ENCODE measurements at regions not wholly inside any gene's neighbourhood (a gene's known extent, or its start where the extent isn't known, plus 50 kb on each side); places are given as distances from the start of the nearest gene placed in this dataset.

GRCh38 chr2:5316001-5316490 lies 376.1 kb upstream of the SOX11 start:
- H3K27ac ChIP-seq (replicated peaks), result no peak overlapping the region
- no peak for TF ChIP-seq CTCF (IDR thresholded peaks at IDR 0.05; ENCODE audit: borderline replicate concordance)

DNA sequence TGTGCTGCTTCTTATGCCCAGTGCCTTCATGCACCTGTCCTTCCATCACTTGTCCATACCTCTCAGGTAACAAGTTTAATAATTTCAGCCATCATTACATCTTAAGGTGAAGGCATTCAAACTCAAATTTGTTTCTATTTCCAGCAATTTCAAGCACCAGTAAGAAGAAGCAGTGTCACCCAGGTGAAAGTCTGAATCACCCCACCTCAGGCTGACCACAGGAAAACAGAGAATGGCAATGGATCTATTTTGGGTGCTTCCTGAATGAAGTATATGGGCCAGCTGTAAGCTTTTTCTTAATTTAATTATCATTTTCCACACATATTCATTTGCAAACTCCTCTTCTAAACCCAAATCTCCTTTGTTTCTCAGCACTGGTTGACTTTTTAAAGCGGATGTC lies 372.7 kb upstream of the SOX11 start:
- no peak for TF ChIP-seq CTCF (IDR thresholded peaks at IDR 0.05; ENCODE audit: borderline replicate concordance)
- peaks cover 25% of the 10 kb centered on the region for H3K27me3 ChIP-seq (ENCODE audit: low read depth)
- DNase-seq, result no peak
- H3K4me1 ChIP-seq, result no peaks in the 10 kb centered on the region
- no peaks in the 10 kb centered on the region for H3K36me3 ChIP-seq
- H3K27ac ChIP-seq (replicated peaks), result no peak overlapping the region
- intact Hi-C loops (cut with micrococcal nuclease), result no loop called here
- no peaks in the 10 kb centered on the region for H3K9me3 ChIP-seq (replicated peaks)
- no peak overlapping the region for H3K4me3 ChIP-seq

More at GRCh38 chr2:5316001-5316490, 376.1 kb upstream of the SOX11 start:
- Histone ChIP-seq H3K27me3 (ENCODE audit: low read depth) (peaks cover 31% of the 10 kb centered on the region), H3K9me3 (replicated peaks) (no peaks in the 10 kb centered on the region), H3K36me3 (no peaks in the 10 kb centered on the region), H3K4me1 (no peaks in the 10 kb centered on the region), H3K4me3 (no peak overlapping the region)
- intact Hi-C loops (cut with micrococcal nuclease), result no loop called here
- no peak for DNase-seq

DNA sequence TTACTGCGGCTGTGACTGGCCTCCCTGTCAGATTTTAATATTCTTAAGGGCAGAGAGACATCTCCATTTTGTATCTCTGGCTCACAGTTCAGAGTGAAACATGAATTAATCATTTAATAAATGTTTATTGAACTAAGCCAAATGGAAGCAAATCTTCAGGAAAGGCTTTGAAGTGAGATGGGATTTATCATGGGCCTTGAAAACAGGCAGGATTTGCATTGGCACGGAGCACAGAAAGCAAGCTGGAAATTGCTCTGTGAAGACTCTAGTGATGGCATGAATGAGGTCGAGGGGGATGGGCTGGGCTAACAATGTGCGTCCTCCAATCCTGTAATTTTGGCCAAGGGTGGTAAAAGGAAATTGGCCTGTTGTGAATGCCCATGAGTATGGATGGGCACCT lies 369.8 kb upstream of the SOX11 start:
- Histone ChIP-seq H3K27ac (replicated peaks) (no peak overlapping the region), H3K9me3 (replicated peaks) (no peaks in the 10 kb centered on the region), H3K4me1 (no peaks in the 10 kb centered on the region), H3K36me3 (no peaks in the 10 kb centered on the region), H3K4me3 (no peak overlapping the region), H3K27me3 (ENCODE audit: low read depth) (peaks cover 25% of the 10 kb centered on the region)
- DNase-seq, result no peak
- intact Hi-C loops (cut with micrococcal nuclease), result no loop called here
- no peak for TF ChIP-seq CTCF (IDR thresholded peaks at IDR 0.05; ENCODE audit: borderline replicate concordance)

GRCh38 chr2:5325523-5325922 lies 366.7 kb upstream of the SOX11 start:
- no peaks in the 10 kb centered on the region for H3K4me1 ChIP-seq
- H3K27me3 ChIP-seq (ENCODE audit: low read depth), result peaks cover 12% of the 10 kb centered on the region
- no peak overlapping the region for H3K27ac ChIP-seq (replicated peaks)
- intact Hi-C loops (cut with micrococcal nuclease), result no loop called here
- no peaks in the 10 kb centered on the region for H3K36me3 ChIP-seq
- no peak for TF ChIP-seq CTCF (IDR thresholded peaks at IDR 0.05; ENCODE audit: borderline replicate concordance)
- DNase-seq, result no peak
- H3K4me3 ChIP-seq, result no peak overlapping the region
- H3K9me3 ChIP-seq (replicated peaks), result no peaks in the 10 kb centered on the region

DNA sequence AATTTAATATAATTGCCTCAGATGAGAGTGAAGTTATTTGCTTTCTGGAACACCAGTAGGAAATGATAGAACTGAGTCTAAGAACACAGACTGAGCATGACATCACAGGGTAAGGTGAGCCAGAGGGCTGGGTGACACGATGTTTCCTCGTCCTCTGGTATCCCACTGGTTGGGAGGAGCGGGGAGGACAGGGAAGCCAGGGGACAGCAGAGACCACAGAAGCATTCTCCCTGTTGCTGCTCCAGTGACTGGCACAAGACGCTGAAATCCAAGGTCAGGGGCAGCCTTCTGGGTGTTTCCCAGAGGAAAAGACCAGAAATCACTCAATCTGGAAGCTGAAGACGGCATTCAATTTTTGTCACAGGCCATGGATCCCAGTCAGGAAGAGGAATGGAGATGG lies 363.4 kb upstream of the SOX11 start:
- intact Hi-C loops (cut with micrococcal nuclease), result no loop called here
- no peak overlapping the region for H3K4me3 ChIP-seq
- no peaks in the 10 kb centered on the region for H3K4me1 ChIP-seq
- H3K27ac ChIP-seq (replicated peaks), result no peak overlapping the region
- H3K9me3 ChIP-seq (replicated peaks), result no peaks in the 10 kb centered on the region
- TF ChIP-seq CTCF (IDR thresholded peaks at IDR 0.05; ENCODE audit: borderline replicate concordance), result no peak
- peaks cover 12% of the 10 kb centered on the region for H3K27me3 ChIP-seq (ENCODE audit: low read depth)
- DNase-seq, result no peak
- H3K36me3 ChIP-seq, result no peaks in the 10 kb centered on the region

GRCh38 chr2:5329763-5330162 lies 362.4 kb upstream of the SOX11 start:
- intact Hi-C loops (cut with micrococcal nuclease), result no loop called here
- no peak overlapping the region for H3K27ac ChIP-seq (replicated peaks)
- no peak for TF ChIP-seq CTCF (IDR thresholded peaks at IDR 0.05; ENCODE audit: borderline replicate concordance)

More at GRCh38 chr2:5329763-5330162, 362.4 kb upstream of the SOX11 start:
- no peaks in the 10 kb centered on the region for H3K9me3 ChIP-seq (replicated peaks)
- no peak overlapping the region for H3K4me3 ChIP-seq
- peaks cover 12% of the 10 kb centered on the region for H3K27me3 ChIP-seq (ENCODE audit: low read depth)
- no peaks in the 10 kb centered on the region for H3K4me1 ChIP-seq
- no peak for DNase-seq
- H3K36me3 ChIP-seq, result no peaks in the 10 kb centered on the region

Data from left ventricle myocardium inferior (tissue), 1 donor.